SHP77 treated with DMSO at 0.1 percent for 48 hours (cell line): ENCODE measurements at regions not wholly inside any gene's neighbourhood (a gene's known extent, or its start where the extent isn't known, plus 50 kb on each side); places are given as distances from the start of the nearest gene placed in this dataset.

Experiments
- DNase-seq: peaks from one replicate; lab custom pipeline; 2025; lab: John Stamatoyannopoulos, UW

GRCh38 chr12:76707772-76708171 lies 56.1 kb upstream of the ZDHHC17 start:
- DNase-seq, result no peak

- no peak for DNase-seq
Observed at GRCh38 chr12:76708296-76708695, 55.6 kb upstream of the ZDHHC17 start.

GRCh38 chr12:76711241-76711640 lies 52.7 kb upstream of the ZDHHC17 start:
- no peak for DNase-seq

- DNase-seq, result no peak
Observed at GRCh38 chr12:76713130-76713529, 50.8 kb upstream of the ZDHHC17 start.

GRCh38 chr12:76713986-76714385 lies 49.9 kb upstream of the ZDHHC17 start:
- DNase-seq, result no peak
